PC-9 (cell line): ENCODE measurements at regions not wholly inside any gene's neighbourhood (a gene's known extent, or its start where the extent isn't known, plus 50 kb on each side); places are given as distances from the start of the nearest gene placed in this dataset.

Experiments used
- BruUV-seq: library from RNA; stranded (reverse); fragments of 400-500 nt; replicated peaks from 2 replicates; lab custom pipeline; 2021; lab: Mats Ljungman, UMichigan
- CTCF ChIA-PET: fragments of 300-600 bp; sonication (Branson Sonifier 250); formaldehyde crosslinking; loops from one replicate; lab custom pipeline; 2022; ENCODE audit warnings: antibody characterized with exemption; lab: Charles Lee
- POLR2A ChIA-PET: fragments of 300-600 bp; sonication (Branson Sonifier 250); formaldehyde crosslinking; loops from one replicate; lab custom pipeline; 2022; ENCODE audit warnings: antibody characterized with exemption; ENCODE audit not compliant: unreplicated experiment; lab: Charles Lee
- DNase-seq, 2 experiments: peaks; one replicate each; pipeline versions ENCODE4 v3.0.0 to v3.0.0-alpha.2; 2015 to 2022; ENCODE audit warnings: mixed read lengths in 1 of 2
- H2AFZ ChIP-seq: fragments of 200-600 bp; sonication (generic); 2 replicates; pipeline ENCODE4 v1.8.1; 2017; ENCODE audit warnings: antibody characterized with exemption
- H3F3A ChIP-seq: fragments of 200-600 bp; sonication (generic); 2 replicates; pipeline ENCODE4 v1.8.1; 2017; ENCODE audit warnings: antibody characterized with exemption, mild to moderate bottlenecking, low read depth; ENCODE audit not compliant: insufficient read depth
- H3K27ac ChIP-seq: fragments of 200-600 bp; sonication (generic); 2 replicates; pipeline ENCODE4 v1.6.1; 2016; ENCODE audit warnings: mixed run types
- H3K27me3 ChIP-seq: fragments of 200-600 bp; sonication (generic); 2 replicates; pipeline ENCODE4 v1.6.1; 2016; ENCODE audit warnings: low read depth, mixed run types; ENCODE audit not compliant: insufficient read depth
- H3K36me3 ChIP-seq: fragments of 200-600 bp; sonication (generic); 2 replicates; pipeline ENCODE4 v1.6.1; 2016; ENCODE audit warnings: low read depth, mixed run types
- H3K4me1 ChIP-seq: fragments of 200-600 bp; sonication (generic); replicated peaks from 2 replicates; pipeline ENCODE4 v1.6.1; 2016; ENCODE audit warnings: mixed run types; ENCODE audit not compliant: insufficient read depth
- H3K4me2 ChIP-seq: fragments of 200-600 bp; sonication (generic); 2 replicates; pipeline ENCODE4 v1.6.1; 2017; ENCODE audit warnings: mixed run types
- H3K4me3 ChIP-seq: fragments of 200-600 bp; sonication (generic); 2 replicates; pipeline ENCODE4 v1.6.1; 2016; ENCODE audit warnings: mixed run types
- H3K79me2 ChIP-seq: fragments of 200-600 bp; sonication (generic); 2 replicates; pipeline ENCODE4 v1.6.1; 2017; ENCODE audit warnings: low read depth, mixed run types
- H3K9me2 ChIP-seq: fragments of 200-600 bp; sonication (generic); 2 replicates; pipeline ENCODE4 v1.8.1; 2017; ENCODE audit warnings: mild to moderate bottlenecking; ENCODE audit not compliant: insufficient read depth
- H3K9me3 ChIP-seq: fragments of 200-600 bp; sonication (generic); 2 replicates; pipeline ENCODE4 v1.8.1; 2016; ENCODE audit warnings: low read depth; ENCODE audit not compliant: insufficient read depth
- H4K20me1 ChIP-seq: fragments of 200-600 bp; sonication (generic); 2 replicates; pipeline ENCODE4 v1.8.1; 2017; ENCODE audit not compliant: insufficient read depth
- EZH2 ChIP-seq: fragments of 200-600 bp; sonication (generic); IDR thresholded peaks from 2 replicates; pipeline ENCODE4 v1.8.0; 2017; ENCODE audit warnings: antibody characterized with exemption, low read depth
- intact Hi-C: fragments of 100-400 bp; cut with micrococcal nuclease; formaldehyde crosslinking; loops from one replicate; pipeline ENCODE4 v1.10.0; 2022; ENCODE audit not compliant: unreplicated experiment
- TF ChIP-seq, protein P1 (sequence below): fragments of 200-600 bp; sonication (generic); conservative IDR thresholded peaks from 2 replicates; pipeline ENCODE4 v1.6.1; 2017; ENCODE audit warnings: mixed run types, antibody characterized with exemption, mild to moderate bottlenecking, moderate library complexity

DNA sequence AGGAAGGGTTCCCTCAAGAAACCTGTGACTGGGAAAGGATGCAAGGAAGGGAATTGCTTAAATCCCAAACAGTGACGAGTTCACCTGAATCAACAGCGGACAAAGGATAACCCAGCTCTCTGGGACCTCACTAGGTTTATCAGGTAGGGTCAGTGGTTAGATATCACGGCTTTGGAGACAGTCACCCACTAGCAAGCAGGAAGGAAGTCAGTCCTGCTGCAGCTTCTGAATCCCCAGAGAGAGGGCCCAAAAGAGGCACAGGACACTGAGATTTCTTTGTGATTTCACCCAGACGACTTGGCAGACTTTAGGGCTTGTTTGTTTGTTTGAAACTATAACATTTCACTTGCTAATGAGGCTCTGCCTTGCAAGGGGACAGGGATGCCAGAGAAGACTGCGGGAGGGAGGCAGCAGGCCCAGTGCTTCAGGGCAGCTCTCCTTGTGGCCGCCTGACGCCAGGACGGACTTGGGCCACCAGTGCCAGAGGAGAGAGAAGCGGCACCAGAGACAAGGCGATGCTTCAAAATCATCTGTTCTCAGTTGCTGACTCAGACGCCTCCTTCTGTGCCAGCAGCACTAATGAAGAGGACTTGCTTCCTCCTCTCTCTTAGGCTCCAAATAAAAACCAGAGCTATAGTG is 275.6 kb upstream of the SLC30A5 start:
- Histone ChIP-seq H3F3A (no peaks in the 10 kb centered on the region), H3K9me3 (no peaks in the 10 kb centered on the region), H3K27ac (no peak overlapping the region), H3K9me2 (no peaks in the 10 kb centered on the region), H3K27me3 (no peaks in the 10 kb centered on the region), H3K79me2 (no peaks in the 10 kb centered on the region), H3K4me2 (no peak overlapping the region), H2AFZ (no peak overlapping the region), H3K36me3 (no peaks in the 10 kb centered on the region), H4K20me1 (no peaks in the 10 kb centered on the region), H3K4me1 (no peaks in the 10 kb centered on the region), H3K4me3 (no peak overlapping the region)
- TF ChIP-seq, protein P1, sequence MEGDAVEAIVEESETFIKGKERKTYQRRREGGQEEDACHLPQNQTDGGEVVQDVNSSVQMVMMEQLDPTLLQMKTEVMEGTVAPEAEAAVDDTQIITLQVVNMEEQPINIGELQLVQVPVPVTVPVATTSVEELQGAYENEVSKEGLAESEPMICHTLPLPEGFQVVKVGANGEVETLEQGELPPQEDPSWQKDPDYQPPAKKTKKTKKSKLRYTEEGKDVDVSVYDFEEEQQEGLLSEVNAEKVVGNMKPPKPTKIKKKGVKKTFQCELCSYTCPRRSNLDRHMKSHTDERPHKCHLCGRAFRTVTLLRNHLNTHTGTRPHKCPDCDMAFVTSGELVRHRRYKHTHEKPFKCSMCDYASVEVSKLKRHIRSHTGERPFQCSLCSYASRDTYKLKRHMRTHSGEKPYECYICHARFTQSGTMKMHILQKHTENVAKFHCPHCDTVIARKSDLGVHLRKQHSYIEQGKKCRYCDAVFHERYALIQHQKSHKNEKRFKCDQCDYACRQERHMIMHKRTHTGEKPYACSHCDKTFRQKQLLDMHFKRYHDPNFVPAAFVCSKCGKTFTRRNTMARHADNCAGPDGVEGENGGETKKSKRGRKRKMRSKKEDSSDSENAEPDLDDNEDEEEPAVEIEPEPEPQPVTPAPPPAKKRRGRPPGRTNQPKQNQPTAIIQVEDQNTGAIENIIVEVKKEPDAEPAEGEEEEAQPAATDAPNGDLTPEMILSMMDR, result no peak
- TF ChIP-seq EZH2, result no peak
- POLR2A ChIA-PET, result no interaction called here
- CTCF ChIA-PET, result no interaction called here
- intact Hi-C loops, result no loop called here
- no TSS peak for BruUV-seq
- DNase-seq, result no peak

GRCh38 chr5:68818870-68819269 is 274.9 kb upstream of the SLC30A5 start:
- no peak overlapping the region for H2AFZ ChIP-seq
- H3K79me2 ChIP-seq, result no peaks in the 10 kb centered on the region
- H3K36me3 ChIP-seq, result no peaks in the 10 kb centered on the region
- no peaks in the 10 kb centered on the region for H4K20me1 ChIP-seq
- no peak overlapping the region for H3K4me3 ChIP-seq
- no TSS peak for BruUV-seq
- no peaks in the 10 kb centered on the region for H3K9me2 ChIP-seq
- no peak for DNase-seq
- no peak overlapping the region for H3K4me2 ChIP-seq
- no peak overlapping the region for H3K27ac ChIP-seq
- H3K9me3 ChIP-seq, result no peaks in the 10 kb centered on the region
- no peaks in the 10 kb centered on the region for H3F3A ChIP-seq
- ChIA-PET CTCF (no interaction called here), POLR2A (no interaction called here)
- TF ChIP-seq, protein P1, result no peak
- no peak for TF ChIP-seq EZH2
- no peaks in the 10 kb centered on the region for H3K27me3 ChIP-seq
- no peaks in the 10 kb centered on the region for H3K4me1 ChIP-seq
- intact Hi-C loops, result no loop called here

DNA sequence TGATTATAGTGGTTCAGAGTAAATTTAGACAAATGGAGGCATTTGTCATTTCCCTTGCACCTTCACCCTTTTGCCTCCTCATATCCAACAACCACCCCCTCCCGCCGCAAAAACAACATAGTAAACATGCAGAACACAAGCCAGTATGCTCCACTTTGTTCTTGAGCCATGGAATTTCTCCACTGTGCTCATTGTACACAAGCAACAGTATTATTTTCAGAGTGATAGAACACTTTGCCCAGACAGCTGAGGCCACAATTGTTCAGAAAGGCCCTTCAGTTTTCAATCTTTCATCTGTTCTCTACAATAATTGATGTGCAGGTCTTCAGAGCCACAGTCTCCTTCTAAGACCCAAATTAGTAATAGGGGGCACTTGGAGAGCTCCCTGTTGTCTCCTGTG is 272.8 kb upstream of the SLC30A5 start:
- Histone ChIP-seq H3K27me3 (no peaks in the 10 kb centered on the region), H4K20me1 (no peaks in the 10 kb centered on the region), H2AFZ (no peak overlapping the region), H3K4me1 (no peaks in the 10 kb centered on the region), H3K27ac (no peak overlapping the region), H3K4me2 (no peak overlapping the region), H3F3A (no peaks in the 10 kb centered on the region), H3K4me3 (no peak overlapping the region), H3K9me3 (no peaks in the 10 kb centered on the region), H3K9me2 (no peaks in the 10 kb centered on the region), H3K79me2 (no peaks in the 10 kb centered on the region), H3K36me3 (no peaks in the 10 kb centered on the region)
- intact Hi-C loops, result no loop called here
- DNase-seq, result no peak
- POLR2A ChIA-PET, result no interaction called here
- CTCF ChIA-PET, result no interaction called here
- no TSS peak for BruUV-seq
- TF ChIP-seq, protein P1, result no peak
- TF ChIP-seq EZH2, result no peak
